NCI-H748 treated with DMSO at 0.1 percent for 48 hours (cell line): ENCODE measurements at regions not wholly inside any gene's neighbourhood (a gene's known extent, or its start where the extent isn't known, plus 50 kb on each side); places are given as distances from the start of the nearest gene placed in this dataset.
"Not testable (repeated sequence)": the region's sequence is repeated elsewhere in the genome, so short reads cannot be mapped to it uniquely, and the experiment has no call there.

Experiments used
- DNase-seq: peaks from one replicate; lab custom pipeline; 2025; lab: John Stamatoyannopoulos, UW

DNA sequence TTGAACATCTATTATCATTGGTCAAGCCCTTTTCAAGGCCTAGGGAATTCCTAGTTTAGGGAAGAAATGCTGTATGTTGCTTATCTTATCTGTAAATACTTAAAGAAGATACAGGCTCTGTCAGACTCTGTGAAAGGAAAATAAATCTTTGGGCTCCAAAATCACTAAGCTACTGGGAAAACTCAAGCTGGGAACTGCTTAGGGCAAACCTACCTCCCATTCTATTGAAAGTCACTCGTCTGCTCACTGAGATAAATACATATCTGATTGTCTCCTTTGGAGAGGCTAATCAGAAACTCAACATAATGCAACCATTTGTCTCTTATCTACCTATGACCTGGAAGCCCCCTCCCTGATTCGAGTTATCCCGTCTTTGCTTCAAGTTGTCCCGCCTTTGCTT, 108.6 kb upstream of the NDST4 start:
- no peak for DNase-seq

DNA sequence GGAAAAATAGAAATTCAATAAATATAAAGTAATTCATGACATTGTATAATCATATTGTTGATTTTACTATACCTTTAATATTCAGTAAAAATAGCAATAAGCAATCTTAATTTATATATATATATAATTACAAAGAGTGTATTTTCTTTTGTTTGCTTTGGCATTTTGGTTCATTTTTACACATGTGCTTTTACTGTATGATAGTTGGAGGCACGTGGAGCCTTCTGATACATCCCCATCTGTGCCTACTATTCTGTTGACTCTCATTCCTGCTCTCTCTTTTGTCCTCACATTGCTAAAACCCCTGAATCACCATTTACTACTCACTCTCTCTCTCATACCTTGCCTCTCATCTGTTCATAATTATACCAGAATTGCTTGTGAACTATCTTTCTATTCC, 106.4 kb upstream of the NDST4 start:
- DNase-seq, result no peak

- DNase-seq, result no peak
Observed at GRCh38 chr4:115219315-115219860, 106.0 kb upstream of the NDST4 start.

- DNase-seq, result no peak
Observed at GRCh38 chr4:115215935-115216334, 102.5 kb upstream of the NDST4 start.

GRCh38 chr4:115213716-115214115, 100.3 kb upstream of the NDST4 start:
- DNase-seq, result no peak

- DNase-seq, result no peak
Observed at GRCh38 chr4:115201042-115201330, 87.6 kb upstream of the NDST4 start.

DNA sequence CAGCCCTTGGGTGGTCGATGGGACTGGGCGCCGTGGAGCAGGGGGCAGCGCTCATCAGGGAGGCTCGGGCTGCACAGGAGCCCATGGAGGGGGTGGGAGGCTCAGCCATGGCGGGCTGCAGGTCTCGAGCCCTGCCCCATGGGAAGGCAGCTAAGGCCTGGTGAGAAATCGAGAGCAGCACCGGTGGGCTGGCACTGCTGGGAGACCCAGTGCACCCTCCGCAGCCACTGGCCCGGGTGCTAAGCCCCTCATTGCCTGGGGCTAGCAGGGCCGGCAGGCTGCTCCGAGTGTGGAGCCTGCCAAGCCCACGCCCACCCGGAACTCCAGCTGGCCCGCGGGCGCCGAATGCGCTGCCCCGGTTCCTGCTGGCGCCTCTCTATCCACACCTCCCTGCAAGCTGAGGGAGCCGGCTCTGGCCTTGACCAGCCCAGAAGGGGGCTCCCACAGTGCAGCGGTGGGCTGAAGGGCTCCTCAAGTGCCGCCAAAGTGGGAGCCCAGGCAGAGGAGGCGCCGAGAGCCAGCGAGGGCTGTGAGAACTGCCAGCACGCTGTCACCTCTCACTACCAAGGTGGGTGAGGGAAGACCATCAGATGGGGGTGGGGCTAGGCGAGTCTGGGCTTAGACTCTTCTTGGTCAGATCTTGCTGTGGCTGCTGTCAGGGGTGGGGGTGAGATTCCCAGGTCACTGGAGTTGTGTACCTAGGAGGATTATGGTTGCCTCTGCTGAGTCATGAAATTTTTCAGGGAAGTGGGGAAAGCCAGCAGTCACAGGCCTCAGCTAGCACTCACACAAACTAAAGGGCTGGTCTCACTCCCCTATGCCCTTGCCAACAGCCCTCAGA, 87.0 kb upstream of the NDST4 start:
- DNase-seq, result not testable (repeated sequence)

DNA sequence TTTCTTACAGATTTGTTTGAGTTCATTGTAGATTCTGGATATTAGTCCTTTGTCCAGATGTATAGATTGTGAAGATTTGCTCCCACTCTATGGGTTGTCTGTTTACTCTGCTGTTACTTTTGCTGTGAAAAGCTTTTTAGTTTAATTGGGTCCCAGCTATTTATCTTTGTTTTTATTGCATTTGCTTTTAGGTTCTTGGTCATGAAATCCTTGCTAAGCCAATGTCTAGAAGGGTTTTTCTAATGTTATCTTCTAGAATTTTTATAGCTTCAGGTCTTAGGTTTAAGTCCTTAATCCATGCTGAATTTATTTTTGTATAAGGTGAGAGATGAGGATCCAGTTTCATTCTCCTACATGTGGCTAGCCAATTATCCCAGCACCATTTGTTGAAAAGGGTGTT, 81.2 kb upstream of the NDST4 start:
- DNase-seq, result not testable (repeated sequence)

- no peak for DNase-seq
Observed at GRCh38 chr4:115190529-115190928, 77.1 kb upstream of the NDST4 start.

DNA sequence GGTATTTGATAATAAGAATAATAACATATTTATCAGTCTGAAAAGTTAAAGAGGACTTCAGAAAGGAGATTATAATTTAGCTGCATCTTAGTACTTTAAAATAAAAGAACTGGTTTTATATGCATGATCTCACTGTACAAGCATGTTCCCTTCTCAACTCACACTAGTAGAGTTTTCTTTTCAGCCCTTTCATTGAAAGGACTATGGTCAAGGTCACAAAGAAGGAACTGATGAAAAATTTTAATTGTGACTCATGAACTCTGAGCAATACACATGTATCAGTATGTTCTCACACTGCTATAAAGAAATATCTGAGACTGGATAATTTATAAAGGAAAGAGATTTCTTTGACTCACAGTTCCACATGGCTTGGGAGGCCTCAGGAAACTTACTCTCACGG, 73.7 kb upstream of the NDST4 start:
- DNase-seq, result no peak

DNA sequence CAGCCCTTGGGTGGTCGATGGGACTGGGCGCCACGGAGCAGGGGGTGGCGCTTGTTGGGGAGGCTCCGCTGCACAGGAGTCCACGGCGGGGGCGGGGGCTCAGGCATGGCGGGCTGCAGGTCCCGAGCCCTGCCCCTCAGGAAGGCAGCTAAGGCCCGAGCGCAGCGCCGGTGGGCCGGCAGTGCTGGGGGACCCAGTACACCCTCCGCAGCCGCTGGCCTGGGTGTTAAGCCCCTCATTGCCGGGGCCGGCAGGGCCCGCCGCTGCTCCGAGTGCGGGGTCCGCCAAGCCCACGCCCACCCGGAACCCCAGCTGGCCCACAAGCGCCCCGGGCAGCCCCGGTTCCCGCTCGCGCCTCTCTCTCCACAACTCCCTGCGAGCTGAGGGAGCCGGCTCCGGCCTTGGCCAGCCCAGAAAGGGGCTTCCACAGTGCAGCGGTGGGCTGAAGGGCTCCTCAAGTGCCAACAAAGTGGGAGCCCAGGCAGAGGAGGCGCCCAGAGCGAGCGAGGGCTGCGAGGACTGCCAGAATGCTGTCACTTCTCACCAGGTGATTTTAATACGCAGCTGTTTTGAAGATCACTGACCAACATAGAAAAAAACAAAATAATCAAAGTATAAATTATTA, 66.1 kb upstream of the NDST4 start:
- DNase-seq, result not testable (repeated sequence)

DNA sequence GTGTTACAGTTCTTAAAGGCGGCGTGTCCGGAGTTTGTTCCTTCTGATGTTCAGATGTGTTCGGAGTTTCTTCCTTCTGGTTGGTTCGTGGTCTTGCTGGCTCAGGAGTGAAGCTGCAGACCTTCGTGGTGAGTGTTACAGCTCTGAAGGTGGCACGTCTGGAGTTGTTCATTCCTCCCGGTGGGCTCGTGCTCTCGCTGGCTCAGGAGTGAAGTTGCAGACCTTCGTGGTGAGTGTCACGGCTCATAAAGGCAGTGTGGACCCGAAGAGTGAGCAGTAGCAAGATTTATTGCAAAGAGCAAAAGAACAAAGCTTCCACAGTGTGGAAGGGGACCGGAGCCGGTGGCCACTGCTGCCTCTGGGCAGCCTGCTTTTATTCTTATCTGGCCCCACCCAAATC, 65.3 kb upstream of the NDST4 start:
- not testable (repeated sequence) for DNase-seq

DNA sequence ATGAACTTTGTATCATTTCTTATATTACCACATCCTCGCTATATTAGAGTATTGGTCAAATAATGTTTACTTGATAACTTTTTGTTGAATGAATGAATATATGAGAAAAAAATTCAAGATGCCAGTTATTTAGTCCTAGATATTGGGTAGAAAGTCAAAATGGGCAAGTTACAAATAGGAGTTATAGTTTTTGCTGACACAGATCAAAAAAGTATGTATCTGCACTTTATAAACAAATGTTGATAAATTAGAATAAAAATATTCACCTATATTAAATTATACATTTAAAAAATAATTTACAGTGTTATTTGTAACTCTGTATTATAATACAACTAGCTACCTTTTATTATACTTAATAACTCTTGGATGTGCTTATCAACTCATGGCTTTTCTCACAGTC, 57.8 kb upstream of the NDST4 start:
- DNase-seq, result no peak

GRCh38 chr4:115165503-115165902, 52.1 kb upstream of the NDST4 start:
- DNase-seq, result no peak
